ENCODE measurements at regions not wholly inside any gene's neighbourhood (a gene's known extent, or its start where the extent isn't known, plus 50 kb on each side); places are given as distances from the start of the nearest gene placed in this dataset.

DNA sequence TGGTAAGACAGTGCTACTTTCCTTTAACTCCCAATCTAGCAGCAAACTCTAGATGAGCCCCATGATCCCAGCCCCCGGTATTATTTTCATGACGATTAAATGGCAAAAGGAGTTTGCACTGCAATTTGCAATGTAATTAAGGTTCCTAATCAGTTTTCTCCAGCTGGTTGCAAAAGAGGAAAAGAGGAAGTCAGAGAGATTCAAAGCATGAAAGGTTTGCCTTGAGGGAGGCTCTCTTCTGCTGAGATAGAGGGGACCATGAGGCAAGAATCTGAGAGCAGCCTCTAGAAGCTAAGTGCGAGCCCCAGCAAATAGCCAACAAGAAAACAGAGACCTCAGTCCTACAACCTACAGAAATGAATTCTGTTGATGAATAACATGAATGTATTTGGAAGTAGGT lies 527.1 kb downstream of the UQCRFS1 start:
- no peak for TF ChIP-seq CTCF (IDR thresholded peaks at IDR 0.05)
- no peak for TF ChIP-seq ZNF263 (CRISPR knock-in tag; IDR thresholded peaks at IDR 0.05; ENCODE audit: low read depth)
- no peak for TF ChIP-seq OVOL2 (CRISPR knock-in tag; IDR thresholded peaks at IDR 0.05; ENCODE audit: borderline replicate concordance)
- TF ChIP-seq ETV6 (CRISPR knock-in tag; IDR thresholded peaks at IDR 0.05), result no peak
- TF ChIP-seq, protein P1, sequence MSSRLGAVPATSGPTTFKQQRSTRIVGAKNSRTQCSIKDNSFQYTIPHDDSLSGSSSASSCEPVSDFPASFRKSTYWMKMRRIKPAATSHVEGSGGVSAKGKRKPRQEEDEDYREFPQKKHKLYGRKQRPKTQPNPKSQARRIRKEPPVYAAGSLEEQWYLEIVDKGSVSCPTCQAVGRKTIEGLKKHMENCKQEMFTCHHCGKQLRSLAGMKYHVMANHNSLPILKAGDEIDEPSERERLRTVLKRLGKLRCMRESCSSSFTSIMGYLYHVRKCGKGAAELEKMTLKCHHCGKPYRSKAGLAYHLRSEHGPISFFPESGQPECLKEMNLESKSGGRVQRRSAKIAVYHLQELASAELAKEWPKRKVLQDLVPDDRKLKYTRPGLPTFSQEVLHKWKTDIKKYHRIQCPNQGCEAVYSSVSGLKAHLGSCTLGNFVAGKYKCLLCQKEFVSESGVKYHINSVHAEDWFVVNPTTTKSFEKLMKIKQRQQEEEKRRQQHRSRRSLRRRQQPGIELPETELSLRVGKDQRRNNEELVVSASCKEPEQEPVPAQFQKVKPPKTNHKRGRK (CRISPR knock-in tag; IDR thresholded peaks at IDR 0.05; ENCODE audit: borderline replicate concordance), result no peak
- TF ChIP-seq, protein P2, sequence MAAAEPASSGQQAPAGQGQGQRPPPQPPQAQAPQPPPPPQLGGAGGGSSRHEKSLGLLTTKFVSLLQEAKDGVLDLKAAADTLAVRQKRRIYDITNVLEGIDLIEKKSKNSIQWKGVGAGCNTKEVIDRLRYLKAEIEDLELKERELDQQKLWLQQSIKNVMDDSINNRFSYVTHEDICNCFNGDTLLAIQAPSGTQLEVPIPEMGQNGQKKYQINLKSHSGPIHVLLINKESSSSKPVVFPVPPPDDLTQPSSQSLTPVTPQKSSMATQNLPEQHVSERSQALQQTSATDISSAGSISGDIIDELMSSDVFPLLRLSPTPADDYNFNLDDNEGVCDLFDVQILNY (CRISPR knock-in tag; IDR thresholded peaks at IDR 0.05), result no peak
- no peak for TF ChIP-seq USF2 (CRISPR knock-in tag; IDR thresholded peaks at IDR 0.05)
- TF ChIP-seq NR3C1 (CRISPR knock-in tag; conservative IDR thresholded peaks at IDR 0.05; ENCODE audit: low read depth), result no peak
- no peak for TF ChIP-seq ELF4 (CRISPR knock-in tag; IDR thresholded peaks at IDR 0.05; ENCODE audit: low read depth)

All from WTC11 (cell line).